ENCODE measurements at regions not wholly inside any gene's neighbourhood (a gene's known extent, or its start where the extent isn't known, plus 50 kb on each side); places are given as distances from the start of the nearest gene placed in this dataset.

- Histone ChIP-seq H3K9ac (ENCODE audit: low read length) (no peak overlapping the region), H3F3A (ENCODE audit: insufficient read depth, low read length) (no peaks in the 10 kb centered on the region), H3K9me3 (replicated peaks; ENCODE audit: insufficient read depth, low read length) (no peaks in the 10 kb centered on the region), H3K4me3 (ENCODE audit: low read length) (no peak overlapping the region), H3K27me3 (replicated peaks; ENCODE audit: insufficient read depth, low read length) (no peaks in the 10 kb centered on the region), H2AFZ (ENCODE audit: low read length) (no peak overlapping the region), H3K9me2 (replicated peaks; ENCODE audit: insufficient read depth, low read length) (no peaks in the 10 kb centered on the region), H3K27ac (ENCODE audit: low read length) (no peak overlapping the region), H4K20me1 (ENCODE audit: insufficient read depth, low read length) (no peaks in the 10 kb centered on the region), H3K79me2 (ENCODE audit: low read length) (no peaks in the 10 kb centered on the region), H3K4me2 (ENCODE audit: low read depth, low read length) (no peak overlapping the region), H3K4me1 (ENCODE audit: low read length) (no peaks in the 10 kb centered on the region), H3K36me3 (replicated peaks; ENCODE audit: insufficient read depth, low read length) (no peaks in the 10 kb centered on the region)
- TF ChIP-seq CTCF (IDR thresholded peaks at IDR 0.05; ENCODE audit: low read length) = no peak
- no peak for TF ChIP-seq EZH2phosphoT487 (IDR thresholded peaks at IDR 0.05; ENCODE audit: low read length)
- no peak for TF ChIP-seq EZH2 (optimal IDR thresholded peaks at IDR 0.05; ENCODE audit: low read depth, low read length)
- no peak for DNase-seq
Measured at GRCh38 chr14:87286191-87286590, 706.8 kb downstream of the GALC start.

GRCh38 chr14:87285506-87285905 is 707.5 kb downstream of the GALC start:
- Histone ChIP-seq H3K4me1 (ENCODE audit: low read length) (no peaks in the 10 kb centered on the region), H3F3A (ENCODE audit: insufficient read depth, low read length) (no peaks in the 10 kb centered on the region), H3K4me3 (ENCODE audit: low read length) (no peak overlapping the region), H3K27ac (ENCODE audit: low read length) (no peak overlapping the region), H2AFZ (ENCODE audit: low read length) (no peak overlapping the region), H3K9me3 (replicated peaks; ENCODE audit: insufficient read depth, low read length) (no peaks in the 10 kb centered on the region), H3K4me2 (ENCODE audit: low read depth, low read length) (no peak overlapping the region), H3K9me2 (replicated peaks; ENCODE audit: insufficient read depth, low read length) (no peaks in the 10 kb centered on the region), H3K36me3 (replicated peaks; ENCODE audit: insufficient read depth, low read length) (no peaks in the 10 kb centered on the region), H3K27me3 (replicated peaks; ENCODE audit: insufficient read depth, low read length) (no peaks in the 10 kb centered on the region), H3K79me2 (ENCODE audit: low read length) (no peaks in the 10 kb centered on the region), H4K20me1 (ENCODE audit: insufficient read depth, low read length) (no peaks in the 10 kb centered on the region), H3K9ac (ENCODE audit: low read length) (no peak overlapping the region)
- no peak for TF ChIP-seq EZH2 (optimal IDR thresholded peaks at IDR 0.05; ENCODE audit: low read depth, low read length)
- no peak for TF ChIP-seq EZH2phosphoT487 (IDR thresholded peaks at IDR 0.05; ENCODE audit: low read length)
- no peak for DNase-seq

- Histone ChIP-seq H2AFZ (ENCODE audit: low read length) (no peak overlapping the region), H3K4me2 (ENCODE audit: low read depth, low read length) (no peak overlapping the region), H3F3A (ENCODE audit: insufficient read depth, low read length) (no peaks in the 10 kb centered on the region), H3K9ac (ENCODE audit: low read length) (no peak overlapping the region), H3K9me2 (replicated peaks; ENCODE audit: insufficient read depth, low read length) (no peaks in the 10 kb centered on the region), H3K9me3 (replicated peaks; ENCODE audit: insufficient read depth, low read length) (no peaks in the 10 kb centered on the region), H3K27me3 (replicated peaks; ENCODE audit: insufficient read depth, low read length) (no peaks in the 10 kb centered on the region), H3K27ac (ENCODE audit: low read length) (no peak overlapping the region), H4K20me1 (ENCODE audit: insufficient read depth, low read length) (no peaks in the 10 kb centered on the region), H3K79me2 (ENCODE audit: low read length) (no peaks in the 10 kb centered on the region), H3K4me1 (ENCODE audit: low read length) (no peaks in the 10 kb centered on the region), H3K4me3 (ENCODE audit: low read length) (no peak overlapping the region), H3K36me3 (replicated peaks; ENCODE audit: insufficient read depth, low read length) (no peaks in the 10 kb centered on the region)
- DNase-seq = no peak
- no peak for TF ChIP-seq CTCF (IDR thresholded peaks at IDR 0.05; ENCODE audit: low read length)
- no peak for TF ChIP-seq EZH2 (optimal IDR thresholded peaks at IDR 0.05; ENCODE audit: low read depth, low read length)
Measured at GRCh38 chr14:87283547-87283946, 709.4 kb downstream of the GALC start.

GRCh38 chr14:87282266-87282665 is 710.7 kb downstream of the GALC start:
- H2AFZ ChIP-seq (ENCODE audit: low read length) = no peak overlapping the region
- no peaks in the 10 kb centered on the region for H3K36me3 ChIP-seq (replicated peaks; ENCODE audit: insufficient read depth, low read length)
- no peaks in the 10 kb centered on the region for H3K9me2 ChIP-seq (replicated peaks; ENCODE audit: insufficient read depth, low read length)
- no peak for TF ChIP-seq EZH2phosphoT487 (IDR thresholded peaks at IDR 0.05; ENCODE audit: low read length)
- TF ChIP-seq EZH2 (optimal IDR thresholded peaks at IDR 0.05; ENCODE audit: low read depth, low read length) = no peak
- H3K27me3 ChIP-seq (replicated peaks; ENCODE audit: insufficient read depth, low read length) = no peaks in the 10 kb centered on the region
- no peaks in the 10 kb centered on the region for H3K9me3 ChIP-seq (replicated peaks; ENCODE audit: insufficient read depth, low read length)
- H3K9ac ChIP-seq (ENCODE audit: low read length) = no peak overlapping the region
- no peaks in the 10 kb centered on the region for H3K4me1 ChIP-seq (ENCODE audit: low read length)
- no peak overlapping the region for H3K27ac ChIP-seq (ENCODE audit: low read length)
- H3K4me2 ChIP-seq (ENCODE audit: low read depth, low read length) = no peak overlapping the region
- no peak for DNase-seq
- no peak overlapping the region for H3K4me3 ChIP-seq (ENCODE audit: low read length)
- H3F3A ChIP-seq (ENCODE audit: insufficient read depth, low read length) = no peaks in the 10 kb centered on the region
- no peaks in the 10 kb centered on the region for H3K79me2 ChIP-seq (ENCODE audit: low read length)
- no peaks in the 10 kb centered on the region for H4K20me1 ChIP-seq (ENCODE audit: insufficient read depth, low read length)
